DOHH2 (cell line): ENCODE measurements at regions not wholly inside any gene's neighbourhood (a gene's known extent, or its start where the extent isn't known, plus 50 kb on each side); places are given as distances from the start of the nearest gene placed in this dataset.

Experiments
- H3F3A ChIP-seq: fragments of 200-600 bp; sonication (generic), shearing (Covaris generic); 2 replicates; pipeline ENCODE4 v1.6.0; 2016; ENCODE audit warnings: antibody characterized with exemption, mild to moderate bottlenecking; ENCODE audit not compliant: control insufficient read depth, insufficient read depth
- H3K27ac ChIP-seq: fragments of 200-600 bp; sonication (generic); 2 replicates; pipeline ENCODE4 v1.5.1; 2014; ENCODE audit warnings: low read depth, mild to moderate bottlenecking, low read length, moderate library complexity
- H3K27me3 ChIP-seq: fragments of 200-600 bp; sonication (generic); 2 replicates; pipeline ENCODE4 v1.6.1; 2014; ENCODE audit warnings: mild to moderate bottlenecking, low read length, mixed read lengths; ENCODE audit not compliant: control insufficient read depth
- H3K36me3 ChIP-seq: fragments of 200-600 bp; sonication (generic); 2 replicates; pipeline ENCODE4 v1.6.1; 2014; ENCODE audit warnings: mild to moderate bottlenecking, low read length, moderate library complexity, mixed read lengths; ENCODE audit not compliant: control insufficient read depth
- H3K4me1 ChIP-seq: fragments of 200-600 bp; sonication (generic); 2 replicates; pipeline ENCODE4 v1.6.1; 2014; ENCODE audit warnings: mild to moderate bottlenecking, low read length, mixed read lengths; ENCODE audit not compliant: control insufficient read depth
- H3K4me2 ChIP-seq: fragments of 200-600 bp; sonication (generic); 2 replicates; pipeline ENCODE4 v1.6.0; 2014; ENCODE audit warnings: mild to moderate bottlenecking, low read length, moderate library complexity
- H3K4me3 ChIP-seq: fragments of 200-600 bp; sonication (generic); 2 replicates; pipeline ENCODE4 v1.5.1; 2014; ENCODE audit warnings: mild to moderate bottlenecking, low read length, mixed read lengths
- H3K79me2 ChIP-seq: fragments of 200-600 bp; sonication (generic); 2 replicates; pipeline ENCODE4 v1.6.1; 2014; ENCODE audit warnings: mild to moderate bottlenecking, low read length, mixed read lengths; ENCODE audit not compliant: control insufficient read depth
- H3K9me2 ChIP-seq: fragments of 200-600 bp; sonication (generic); replicated peaks from 2 replicates; pipeline ENCODE4 v1.6.1; 2014; ENCODE audit warnings: mild to moderate bottlenecking, low read length, mixed read lengths; ENCODE audit not compliant: control insufficient read depth
- H3K9me3 ChIP-seq: fragments of 200-600 bp; sonication (generic); 2 replicates; pipeline ENCODE4 v1.6.1; 2014; ENCODE audit warnings: antibody characterized with exemption, low read length, mixed read lengths; ENCODE audit not compliant: control insufficient read depth, insufficient read depth
- H4K20me1 ChIP-seq: fragments of 200-600 bp; sonication (generic); 2 replicates; pipeline ENCODE4 v1.6.0; 2014; ENCODE audit warnings: low read depth, mild to moderate bottlenecking, antibody characterized with exemption, low read length, moderate library complexity; ENCODE audit not compliant: control insufficient read depth, insufficient read depth
- CTCF ChIP-seq: fragments of 200-600 bp; sonication (generic); IDR thresholded peaks from one replicate; pipeline ENCODE4 v1.5.1; 2014; ENCODE audit warnings: antibody characterized with exemption, mild to moderate bottlenecking, low read depth, low read length; ENCODE audit not compliant: poor library complexity, severe bottlenecking
- EZH2phosphoT487 ChIP-seq: fragments of 200-600 bp; sonication (generic); IDR thresholded peaks from 2 replicates; pipeline ENCODE4 v1.6.1; 2017; ENCODE audit warnings: borderline replicate concordance, mild to moderate bottlenecking, antibody characterized with exemption, low read length, moderate library complexity, mixed read lengths

- no peaks in the 10 kb centered on the region for H3K9me2 ChIP-seq
- H3K36me3 ChIP-seq = no peaks in the 10 kb centered on the region
- H4K20me1 ChIP-seq = no peaks in the 10 kb centered on the region
- H3K4me2 ChIP-seq = no peak overlapping the region
- peaks cover 3% of the 10 kb centered on the region; the same call in 1 of the 2 replicates for H3K27me3 ChIP-seq
- H3K27ac ChIP-seq = no peak overlapping the region
- no peaks in the 10 kb centered on the region for H3K79me2 ChIP-seq
- no peak for TF ChIP-seq CTCF
- TF ChIP-seq EZH2phosphoT487 = no peak
- H3K9me3 ChIP-seq = no peaks in the 10 kb centered on the region; the same call in 1 of the 2 replicates
- H3K4me3 ChIP-seq = no peak overlapping the region
- H3K4me1 ChIP-seq = no peaks in the 10 kb centered on the region
- no peaks in the 10 kb centered on the region for H3F3A ChIP-seq
Observed at GRCh38 chr4:112876316-112876715, 173.1 kb upstream of the ANK2 start.

- Histone ChIP-seq H4K20me1 (no peaks in the 10 kb centered on the region), H3K79me2 (no peaks in the 10 kb centered on the region), H3K4me3 (no peak overlapping the region), H3K36me3 (no peaks in the 10 kb centered on the region), H3K27ac (no peak overlapping the region), H3K4me2 (no peak overlapping the region), H3K9me2 (no peaks in the 10 kb centered on the region), H3K27me3 (no peaks in the 10 kb centered on the region), H3K9me3 (no peaks in the 10 kb centered on the region; the same call in 1 of the 2 replicates), H3F3A (no peaks in the 10 kb centered on the region), H3K4me1 (no peaks in the 10 kb centered on the region)
- TF ChIP-seq CTCF (no peak), EZH2phosphoT487 (no peak)
Observed at GRCh38 chr4:112881842-112882241, 167.6 kb upstream of the ANK2 start.

GRCh38 chr4:112882286-112882685 is 167.2 kb upstream of the ANK2 start:
- TF ChIP-seq EZH2phosphoT487 (no peak), CTCF (no peak)
- H3K27ac ChIP-seq = no peak overlapping the region
- no peaks in the 10 kb centered on the region for H3K27me3 ChIP-seq
- H3K4me2 ChIP-seq = no peak overlapping the region
- no peaks in the 10 kb centered on the region for H3K79me2 ChIP-seq
- no peaks in the 10 kb centered on the region for H3K9me3 ChIP-seq
- no peak overlapping the region for H3K4me3 ChIP-seq
- H3K4me1 ChIP-seq = no peaks in the 10 kb centered on the region
- H3K36me3 ChIP-seq = no peaks in the 10 kb centered on the region
- no peaks in the 10 kb centered on the region for H3K9me2 ChIP-seq
- no peaks in the 10 kb centered on the region for H4K20me1 ChIP-seq
- H3F3A ChIP-seq = no peaks in the 10 kb centered on the region

GRCh38 chr4:112884406-112884805 is 165.0 kb upstream of the ANK2 start:
- Histone ChIP-seq H3K36me3 (no peaks in the 10 kb centered on the region), H3F3A (no peaks in the 10 kb centered on the region), H3K27ac (no peak overlapping the region), H3K9me3 (no peaks in the 10 kb centered on the region), H4K20me1 (no peaks in the 10 kb centered on the region), H3K4me2 (no peak overlapping the region), H3K4me3 (no peak overlapping the region), H3K79me2 (no peaks in the 10 kb centered on the region), H3K9me2 (no peaks in the 10 kb centered on the region), H3K27me3 (no peaks in the 10 kb centered on the region), H3K4me1 (no peaks in the 10 kb centered on the region)
- TF ChIP-seq CTCF (no peak), EZH2phosphoT487 (no peak)
